ENCODE measurements at regions not wholly inside any gene's neighbourhood (a gene's known extent, or its start where the extent isn't known, plus 50 kb on each side); places are given as distances from the start of the nearest gene placed in this dataset.

- no peak for DNase-seq (ENCODE audit: low read depth)
- TF ChIP-seq CTCF (conservative IDR thresholded peaks at IDR 0.05; ENCODE audit: low read depth, low read length): no peak
- H3K4me3 ChIP-seq (ENCODE audit: low read depth, low read length): no peak overlapping the region
Observed at GRCh38 chr1:29633771-29634170, 397.4 kb downstream of the PTPRU start.

GRCh38 chr1:29632806-29633615 is 396.7 kb downstream of the PTPRU start:
- TF ChIP-seq CTCF (conservative IDR thresholded peaks at IDR 0.05; ENCODE audit: low read depth, low read length): no peak
- H3K4me3 ChIP-seq (ENCODE audit: low read depth, low read length): no peak overlapping the region
- DNase-seq (ENCODE audit: low read depth): no peak

- H3K4me3 ChIP-seq (ENCODE audit: low read depth, low read length): no peak overlapping the region
- no peak for DNase-seq (ENCODE audit: low read depth)
- no peak for TF ChIP-seq CTCF (conservative IDR thresholded peaks at IDR 0.05; ENCODE audit: low read depth, low read length)
Observed at GRCh38 chr1:29631836-29632805, 395.8 kb downstream of the PTPRU start.

GRCh38 chr1:29631361-29631760 is 395.0 kb downstream of the PTPRU start:
- peak; percentile 28 for DNase-seq (ENCODE audit: low read depth)
- H3K4me3 ChIP-seq (ENCODE audit: low read depth, low read length): no peak overlapping the region
- TF ChIP-seq CTCF (conservative IDR thresholded peaks at IDR 0.05; ENCODE audit: low read depth, low read length): no peak

GRCh38 chr1:29630756-29631155 is 394.4 kb downstream of the PTPRU start:
- TF ChIP-seq CTCF (conservative IDR thresholded peaks at IDR 0.05; ENCODE audit: low read depth, low read length): no peak
- no peak for DNase-seq (ENCODE audit: low read depth)
- H3K4me3 ChIP-seq (ENCODE audit: low read depth, low read length): no peak overlapping the region

- no peak overlapping the region for H3K4me3 ChIP-seq (ENCODE audit: low read depth, low read length)
- DNase-seq (ENCODE audit: low read depth): no peak
- no peak for TF ChIP-seq CTCF (conservative IDR thresholded peaks at IDR 0.05; ENCODE audit: low read depth, low read length)
Observed at GRCh38 chr1:29629814-29630516, 393.6 kb downstream of the PTPRU start.

All from choroid plexus epithelial cell (primary cell).